Inferior parietal cortex (tissue), 1 donor: ENCODE measurements at regions not wholly inside any gene's neighbourhood (a gene's known extent, or its start where the extent isn't known, plus 50 kb on each side); places are given as distances from the start of the nearest gene placed in this dataset.

Source experiments
- DNase-seq: peaks from one replicate; pipeline ENCODE4 v3.0.0-alpha.2; 2016; ENCODE audit errors: extremely low spot score

DNA sequence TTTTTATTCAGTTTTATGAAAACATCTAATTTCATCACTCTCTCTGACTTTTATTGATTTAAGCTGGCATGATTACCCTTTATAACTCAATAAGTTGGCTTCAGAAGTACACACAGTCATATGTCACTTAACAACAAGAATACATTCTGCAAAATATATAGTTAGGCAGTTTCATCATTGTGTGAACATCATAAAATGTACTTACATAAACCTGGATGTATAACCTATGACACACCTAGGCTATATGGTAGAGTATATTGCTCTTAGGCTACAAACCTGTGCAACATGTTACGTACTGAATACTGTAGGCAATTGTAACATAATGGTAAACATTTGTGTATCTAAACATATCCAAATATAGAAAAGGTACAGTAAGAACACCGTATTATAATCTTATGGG lies 362.2 kb upstream of the BTBD3 start:
- no peak for DNase-seq

GRCh38 chr20:11556410-11556809 lies 361.3 kb upstream of the BTBD3 start:
- DNase-seq, result no peak

DNA sequence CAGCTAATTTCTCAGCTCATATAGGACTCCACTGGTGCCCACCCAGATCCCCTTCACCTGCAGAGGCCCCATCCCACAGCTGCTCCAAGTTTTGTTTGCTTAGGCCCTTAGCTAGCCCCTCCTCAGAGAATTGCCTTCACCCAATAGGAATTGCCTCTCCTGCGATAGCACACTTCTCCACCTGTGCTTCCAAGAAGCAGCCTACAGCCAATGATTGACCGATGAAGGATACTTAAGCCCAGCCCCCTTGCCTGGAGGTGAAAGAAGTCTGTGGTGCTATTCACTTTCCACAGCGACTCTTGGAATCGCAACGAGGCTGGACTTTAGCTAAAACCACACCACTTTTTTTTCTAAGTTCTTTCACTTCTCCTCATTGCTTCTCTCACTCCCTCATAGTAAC lies 353.2 kb upstream of the BTBD3 start:
- no peak for DNase-seq

- no peak for DNase-seq
Observed at GRCh38 chr20:11569163-11569562, 348.5 kb upstream of the BTBD3 start.

GRCh38 chr20:11573507-11573906 lies 344.2 kb upstream of the BTBD3 start:
- no peak for DNase-seq

DNA sequence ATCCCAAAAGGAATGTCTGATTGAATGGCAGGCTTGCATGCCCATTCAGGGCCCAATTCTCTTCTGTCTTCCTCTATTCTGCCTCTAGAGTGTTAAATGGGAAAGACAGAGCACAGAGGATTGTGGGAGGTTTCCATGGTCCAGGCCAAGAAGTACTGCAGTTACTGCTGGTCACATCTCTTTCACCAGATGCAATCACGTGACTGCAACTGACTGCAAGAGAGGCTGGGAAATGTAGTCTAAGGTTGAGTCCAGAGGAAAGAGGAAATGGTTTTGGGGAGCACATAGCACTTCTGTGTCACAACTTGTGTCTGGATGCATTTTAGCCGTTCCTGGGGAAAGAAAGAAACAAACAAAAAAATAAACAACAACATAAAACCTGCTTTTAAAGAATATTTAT lies 336.4 kb upstream of the BTBD3 start:
- no peak for DNase-seq

GRCh38 chr20:11582060-11582459 lies 335.6 kb upstream of the BTBD3 start:
- DNase-seq, result no peak

DNA sequence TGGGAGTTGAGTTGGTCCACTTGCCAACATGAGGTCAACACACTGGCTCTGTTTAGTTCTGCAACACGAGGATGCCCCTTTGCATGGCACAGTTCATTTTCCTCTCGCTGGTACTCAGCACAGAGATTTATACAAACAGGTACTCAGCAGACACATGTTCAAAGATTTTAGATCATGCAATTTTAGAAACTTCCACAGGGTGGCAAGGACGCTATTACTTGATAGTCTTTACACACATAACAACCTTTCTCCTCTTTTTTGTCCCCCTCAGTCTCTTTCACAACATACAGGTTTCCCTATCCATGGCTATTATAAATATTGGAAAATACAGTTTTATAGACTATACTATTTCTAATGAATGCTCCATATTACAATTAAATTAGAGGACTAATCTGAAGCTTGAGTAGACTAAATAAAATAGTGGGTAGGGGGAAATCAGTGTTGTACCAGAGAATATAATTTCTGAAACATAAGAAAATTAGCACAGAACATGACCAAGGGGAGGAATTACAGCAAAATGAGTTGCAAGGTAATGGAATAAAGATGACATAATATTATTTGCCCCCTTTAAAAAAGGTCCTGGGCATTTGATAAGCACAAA lies 331.8 kb upstream of the BTBD3 start:
- peak; percentile 47 for DNase-seq

GRCh38 chr20:11588875-11589274 lies 328.8 kb upstream of the BTBD3 start:
- DNase-seq, result no peak

DNA sequence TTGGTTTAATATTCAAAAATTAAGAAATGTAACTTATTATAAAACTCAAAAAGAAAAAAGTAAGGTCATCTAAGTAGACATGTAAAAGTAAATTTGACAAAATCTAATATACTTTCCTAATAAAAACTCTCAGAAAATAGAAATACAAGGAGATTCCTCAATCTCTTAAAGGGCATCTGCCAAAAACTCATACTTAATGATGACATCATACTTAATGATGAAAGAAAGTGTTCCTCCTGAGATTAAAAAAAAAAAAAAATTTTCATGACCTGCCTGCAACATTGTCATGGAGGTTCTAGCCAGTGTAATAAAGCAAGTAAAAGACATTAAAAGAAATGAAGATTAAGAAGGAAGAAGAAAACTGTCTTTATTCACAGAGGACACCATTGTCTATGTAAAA lies 325.7 kb upstream of the BTBD3 start:
- no peak for DNase-seq

DNA sequence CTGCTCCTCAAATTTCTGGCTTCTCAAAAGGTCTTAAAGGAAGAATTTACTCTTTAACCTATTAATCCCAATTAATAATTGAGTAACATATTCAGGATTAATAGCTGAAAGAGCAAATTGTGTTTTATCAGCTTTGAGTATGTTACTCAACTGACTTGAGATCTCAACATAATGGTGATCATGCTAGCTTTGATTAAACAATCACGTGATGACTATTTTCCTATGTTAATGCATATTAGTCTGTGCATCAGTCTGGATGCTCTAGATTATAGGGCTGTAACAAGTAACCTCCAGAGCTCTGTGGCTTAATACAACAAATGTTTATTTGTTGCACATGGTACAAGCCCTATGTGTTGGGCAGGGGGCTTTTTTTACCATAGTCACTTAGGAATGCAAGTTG lies 313.4 kb upstream of the BTBD3 start:
- no peak for DNase-seq

DNA sequence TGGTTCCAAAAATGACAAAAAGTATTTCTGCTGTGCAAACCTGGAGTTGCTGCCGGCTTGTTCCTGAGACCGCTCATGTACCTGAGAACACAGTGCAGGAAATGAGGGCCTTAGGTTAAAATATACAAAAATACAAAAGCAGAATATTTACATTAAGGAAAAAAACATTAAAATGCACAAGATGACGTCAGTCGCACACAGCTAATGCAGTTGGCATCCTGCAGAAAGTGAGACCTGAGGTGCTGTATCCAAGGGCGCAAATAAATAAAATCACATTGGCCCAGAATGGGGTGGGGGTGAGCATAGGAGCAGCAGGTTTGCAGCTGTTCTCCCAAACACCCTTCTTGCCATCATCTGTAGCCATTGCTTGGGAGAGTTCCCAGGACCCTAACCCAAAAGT lies 310.6 kb upstream of the BTBD3 start:
- DNase-seq, result no peak

DNA sequence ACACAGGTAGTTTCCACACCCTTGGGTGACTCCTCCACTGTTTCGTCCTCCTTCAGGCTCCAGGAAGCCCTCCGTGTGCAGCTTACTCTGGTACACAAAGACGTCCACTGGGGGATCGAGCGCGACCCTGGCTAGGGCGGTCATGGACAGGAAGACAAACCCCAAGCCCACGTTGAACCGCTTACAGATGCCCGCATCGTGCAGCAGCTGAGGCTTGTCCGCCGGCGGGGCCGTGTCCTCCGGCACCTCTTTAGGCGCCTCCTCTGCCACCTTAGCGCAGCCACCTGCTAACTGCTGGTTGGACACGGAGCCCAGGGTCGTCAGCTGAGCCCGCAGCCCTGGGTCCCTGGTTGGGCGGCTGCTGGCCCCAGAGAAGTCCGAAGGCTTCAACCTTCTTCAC lies 309.0 kb upstream of the BTBD3 start:
- no peak for DNase-seq

GRCh38 chr20:11624704-11625103 lies 293.0 kb upstream of the BTBD3 start:
- no peak for DNase-seq

GRCh38 chr20:11626551-11626950 lies 291.1 kb upstream of the BTBD3 start:
- DNase-seq, result no peak

DNA sequence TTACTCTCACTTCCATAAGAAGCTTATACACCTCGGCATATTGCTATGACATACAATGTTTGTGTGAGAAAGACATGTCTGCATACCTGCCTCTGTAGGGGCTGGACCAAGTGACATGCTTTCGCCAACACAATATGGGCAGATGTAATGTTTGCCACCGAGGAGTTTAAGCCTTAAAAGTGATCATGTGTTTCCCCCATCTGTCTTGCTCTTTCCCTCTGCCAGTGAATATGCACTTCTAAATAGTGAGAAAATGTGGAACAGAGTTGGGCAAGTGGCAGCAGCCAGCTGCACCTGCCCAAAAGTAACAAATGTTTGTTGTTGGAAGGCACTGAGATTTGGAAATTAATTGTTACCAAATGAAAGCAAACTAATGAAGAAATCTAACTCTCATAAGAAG lies 274.8 kb upstream of the BTBD3 start:
- DNase-seq, result peak; percentile 5

DNA sequence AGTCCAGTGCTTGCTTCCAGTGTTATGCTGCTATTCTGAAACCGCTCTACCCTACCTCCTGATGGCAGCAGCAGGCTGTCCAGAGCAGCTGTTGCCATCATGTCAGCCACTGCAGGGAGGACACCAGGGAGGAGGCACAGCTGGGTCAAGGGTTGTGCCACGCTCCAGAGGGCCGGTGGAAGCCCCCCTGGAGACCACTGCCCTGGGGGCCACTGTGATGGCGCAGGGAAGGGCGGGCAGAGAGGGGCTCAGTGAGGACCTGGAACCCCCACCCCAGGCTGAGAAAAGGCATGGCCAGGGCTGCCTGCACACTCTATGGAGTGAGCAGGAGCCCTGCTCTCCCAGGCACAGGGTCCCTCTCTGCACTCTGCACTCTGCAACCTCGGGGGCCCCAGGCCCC lies 271.3 kb upstream of the BTBD3 start:
- DNase-seq, result no peak

DNA sequence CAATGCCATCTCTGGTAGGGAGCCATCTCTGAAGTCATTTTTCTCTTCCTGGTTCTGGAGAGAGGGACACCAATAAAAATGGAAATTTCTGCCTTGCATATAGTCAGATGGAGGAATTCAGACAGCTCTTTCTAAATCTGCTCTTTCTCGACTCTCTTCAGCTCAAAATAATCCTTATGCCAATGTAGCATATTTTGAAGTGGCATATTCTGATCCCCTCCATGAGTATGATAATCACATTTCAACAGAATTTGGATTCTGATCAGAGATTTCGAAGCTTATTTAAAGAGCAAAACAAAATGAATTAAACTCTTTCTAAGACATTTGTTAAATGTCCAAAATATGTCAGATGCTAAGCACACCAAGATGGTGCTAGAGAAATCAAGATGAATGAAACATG lies 267.1 kb upstream of the BTBD3 start:
- no peak for DNase-seq

- DNase-seq, result no peak
Observed at GRCh38 chr20:11651138-11651537, 266.6 kb upstream of the BTBD3 start.

DNA sequence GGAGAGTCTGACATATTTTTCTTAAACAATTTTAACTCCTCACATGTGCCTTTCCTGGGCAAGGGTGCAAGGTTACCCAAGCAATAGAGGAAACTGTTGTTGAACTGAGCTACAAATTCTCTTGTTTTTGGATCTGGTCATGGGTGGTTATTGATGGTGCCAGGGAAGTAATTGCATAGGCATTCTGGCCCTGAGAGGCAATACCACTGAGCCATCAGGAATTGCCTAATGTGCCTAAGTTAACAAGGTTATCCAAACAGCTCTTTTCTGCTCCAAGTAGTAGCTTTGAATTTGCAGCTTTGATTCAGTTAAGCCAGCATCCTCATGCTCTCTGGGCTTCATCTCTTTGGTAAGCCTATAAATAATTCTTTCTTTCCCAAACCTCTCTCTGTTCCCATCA lies 266.0 kb upstream of the BTBD3 start:
- DNase-seq, result no peak

GRCh38 chr20:11652128-11652527 lies 265.6 kb upstream of the BTBD3 start:
- DNase-seq, result no peak

- DNase-seq, result no peak
Observed at GRCh38 chr20:11654766-11655165, 262.9 kb upstream of the BTBD3 start.

- DNase-seq, result no peak
Observed at GRCh38 chr20:11660673-11661072, 257.0 kb upstream of the BTBD3 start.

DNA sequence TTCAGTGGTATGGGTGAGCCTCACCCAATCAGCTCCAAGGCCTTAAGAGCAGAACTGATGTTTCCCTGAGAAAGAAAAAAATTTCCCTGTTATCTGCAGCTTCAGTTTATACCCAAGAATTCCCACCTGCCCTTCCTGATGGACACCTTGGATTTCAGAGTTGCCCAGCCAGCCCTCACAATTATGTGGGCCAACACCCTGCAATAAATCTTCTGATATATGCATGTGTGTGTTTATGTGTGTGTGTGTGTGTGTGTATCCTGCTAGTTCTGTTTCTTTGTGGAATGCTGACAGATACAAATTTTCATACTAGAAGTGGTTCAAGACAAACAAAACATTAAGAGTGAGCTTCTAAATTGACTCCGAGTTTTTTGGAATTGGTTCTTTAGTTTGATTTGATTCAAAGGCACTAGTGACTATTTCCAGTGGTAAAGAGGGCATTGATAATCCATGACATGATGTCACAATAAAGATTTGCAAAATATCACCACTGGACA lies 246.6 kb upstream of the BTBD3 start:
- no peak for DNase-seq
